HepG2 (cell line): ENCODE measurements at regions not wholly inside any gene's neighbourhood (a gene's known extent, or its start where the extent isn't known, plus 50 kb on each side); places are given as distances from the start of the nearest gene placed in this dataset.

Source experiments
- ATAC-seq: fragments of 200-7000 bp; cut with Tn5 transposase; 3 replicates; pipeline ENCODE4 v1.9.1; 2020; ENCODE audit warnings: mild to moderate bottlenecking, moderate library complexity
- BruUV-seq: library from RNA; stranded (reverse); fragments of 400-500 nt; replicated peaks from 2 replicates; lab custom pipeline; 2021; lab: Mats Ljungman, UMichigan
- CTCF ChIA-PET: fragments of 300-600 bp; formaldehyde crosslinking; extraction: SDS; loops from one replicate; lab custom pipeline; 2021; ENCODE audit warnings: low total read pairs, inconsistent platforms, low intra/inter-chr PET ratio; lab: Yijun Ruan, JAX
- POLR2A ChIA-PET: fragments of 350-600 bp; sonication (Branson Sonifier 250); formaldehyde crosslinking; loops from one replicate; lab custom pipeline; 2020; ENCODE audit warnings: antibody characterized with exemption, inconsistent platforms; lab: Yijun Ruan, JAX
- DNase-seq: peaks from one replicate; pipeline ENCODE4 v3.0.0-alpha.2; 2015; ENCODE audit warnings: low spot score
- FAIRE-seq: peaks from 3 replicates; lab custom pipeline; 2011; peaks lifted over from hg19 to GRCh38; lab: Jason Lieb, UNC
- H2AFZ ChIP-seq: one replicate; pipeline ENCODE4 v1.6.1; 2011; ENCODE audit warnings: low read length, inconsistent platforms
- H3K27ac ChIP-seq: fragments of 300-600 bp; 3 replicates; pipeline ENCODE4 v1.8.0; 2011; ENCODE audit warnings: mixed run types, mild to moderate bottlenecking, mixed read lengths, low read length, inconsistent platforms; ENCODE audit not compliant: insufficient read depth; ENCODE audit errors: extremely low read length
- H3K27me3 ChIP-seq, 2 experiments: fragments of 200-600 bp in 1 of 2; 2 replicates in 1 of 2; 3 replicates in 1 of 2; pipeline versions ENCODE4 v1.6.0 to v1.8.0; 2011; ENCODE audit warnings: low read length in 2 of 2, mild to moderate bottlenecking in 2 of 2, moderate library complexity in 2 of 2, inconsistent platforms in 1 of 2; ENCODE audit not compliant: insufficient read depth in 2 of 2, control insufficient read depth in 1 of 2
- H3K36me3 ChIP-seq, 2 experiments: fragments of 200-600 bp in 1 of 2; replicated peaks in 1 of 2; 2 replicates in 1 of 2; 3 replicates in 1 of 2; pipeline versions ENCODE4 v1.5.1 to v1.8.0; 2011; ENCODE audit warnings: low read length in 2 of 2, inconsistent platforms in 1 of 2; ENCODE audit not compliant: insufficient read depth in 2 of 2, control insufficient read depth in 1 of 2
- H3K4me1 ChIP-seq: 2 replicates; pipeline ENCODE4 v1.5.1; 2012; ENCODE audit warnings: low read length, inconsistent platforms; ENCODE audit not compliant: insufficient read depth
- H3K4me2 ChIP-seq: 2 replicates; pipeline ENCODE4 v1.6.0; 2011; ENCODE audit warnings: low read depth, low read length, inconsistent platforms
- H3K4me3 ChIP-seq, 3 experiments: fragments of 200-600 bp in 1 of 3; sonication (generic), shearing (Covaris generic) in 1 of 3; replicated peaks in 1 of 3; 2 replicates each; pipeline ENCODE4 v1.5.1; 2011 to 2016; ENCODE audit warnings: low read length in 3 of 3, inconsistent platforms in 2 of 3, low read depth in 2 of 3, mild to moderate bottlenecking in 2 of 3, control low read depth in 1 of 3, mixed read lengths in 1 of 3; ENCODE audit not compliant: insufficient read depth in 1 of 3
- H3K79me2 ChIP-seq: one replicate; pipeline ENCODE4 v1.6.1; 2011; ENCODE audit warnings: low read length, inconsistent platforms; ENCODE audit not compliant: insufficient read depth
- H3K9ac ChIP-seq: 2 replicates; pipeline ENCODE4 v1.6.0; 2011; ENCODE audit warnings: mild to moderate bottlenecking, low read depth, low read length, inconsistent platforms; ENCODE audit not compliant: insufficient read depth
- H3K9me3 ChIP-seq: 2 replicates; pipeline ENCODE4 v1.5.1; 2012; ENCODE audit warnings: mild to moderate bottlenecking, low read length
- H4K20me1 ChIP-seq: 2 replicates; pipeline ENCODE4 v1.6.0; 2011; ENCODE audit warnings: inconsistent platforms, mild to moderate bottlenecking, low read length, moderate library complexity; ENCODE audit not compliant: insufficient read depth
- CREM ChIP-seq, 2 experiments: sonication (generic) in 1 of 2; formaldehyde crosslinking in 1 of 2; IDR thresholded peaks; 2 replicates each; pipeline versions ENCODE4 v1.4.0 to v1.6.1; 2016 to 2020; ENCODE audit warnings: antibody characterized with exemption in 1 of 2, mild to moderate bottlenecking in 1 of 2, missing genetic modification reagents in 1 of 2
- JARID2 ChIP-seq: sonication (generic); formaldehyde crosslinking; IDR thresholded peaks from 2 replicates; pipeline ENCODE4 v1.8.1; 2023; ENCODE audit warnings: missing genetic modification reagents, inconsistent platforms; ENCODE audit not compliant: insufficient replicate concordance
- MATR3 ChIP-seq: sonication (generic); formaldehyde crosslinking; IDR thresholded peaks from 2 replicates; pipeline ENCODE4 v1.4.0; 2020; ENCODE audit warnings: missing genetic modification reagents
- MTA3 ChIP-seq: sonication (generic); formaldehyde crosslinking; IDR thresholded peaks from 2 replicates; pipeline ENCODE4 v1.4.0; 2020; ENCODE audit warnings: missing genetic modification reagents
- SIX4 ChIP-seq: sonication (generic); formaldehyde crosslinking; IDR thresholded peaks from 2 replicates; pipeline ENCODE4 v1.4.0; 2020; ENCODE audit warnings: missing genetic modification reagents
- SOX6 ChIP-seq, 2 experiments: fragments of 450-650 bp in 1 of 2; sonication (generic) in 1 of 2; formaldehyde crosslinking in 1 of 2; IDR thresholded peaks; 2 replicates each; pipeline versions ENCODE4 v1.4.0 to v1.6.1; 2017 to 2020; ENCODE audit warnings: antibody characterized with exemption in 1 of 2, mild to moderate bottlenecking in 1 of 2, missing genetic modification reagents in 1 of 2
- ZNF660 ChIP-seq: sonication (generic); formaldehyde crosslinking; IDR thresholded peaks from 2 replicates; pipeline ENCODE4 v1.5.1; 2020; ENCODE audit warnings: mild to moderate bottlenecking, low read depth, missing genetic modification reagents, borderline replicate concordance
- ZNF724P ChIP-seq: sonication (generic); formaldehyde crosslinking; IDR thresholded peaks from 2 replicates; pipeline ENCODE4 v1.8.0; 2022; ENCODE audit warnings: missing genetic modification reagents, borderline replicate concordance
- ZNF773 ChIP-seq: sonication (generic); formaldehyde crosslinking; IDR thresholded peaks from 2 replicates; pipeline ENCODE4 v1.4.0; 2020; ENCODE audit warnings: missing genetic modification reagents, borderline replicate concordance
- WGBS: methylation state at CpG from one replicate; pipeline ENCODE4 v1.1.6; 2017; ENCODE audit warnings: low lambda C conversion rate; 5-methylcytosine and 5-hydroxymethylcytosine counted together
- in situ Hi-C: cut with HindIII; loops from 2 replicates; pipeline ENCODE4 v1.10.0; 2017; ENCODE audit warnings: low pct_unique_long_range_greater_than_20kb; ENCODE audit not compliant: extremely low pct_ligation_motif_present
- intact Hi-C: fragments of 100-400 bp; cut with micrococcal nuclease; formaldehyde crosslinking; loops from one replicate; pipeline ENCODE4 v1.10.0; 2022; ENCODE audit not compliant: unreplicated experiment
- TF ChIP-seq, protein P1 (sequence below): IDR thresholded peaks from 2 replicates; pipeline ENCODE4 v1.6.1; 2012; ENCODE audit warnings: low read length, improper control_type of control experiment
- TF ChIP-seq, protein P2 (sequence below): sonication (generic); formaldehyde crosslinking; IDR thresholded peaks from 2 replicates; pipeline ENCODE4 v1.4.0; 2020; ENCODE audit warnings: mild to moderate bottlenecking, missing genetic modification reagents
- TF ChIP-seq, protein P3 (sequence below): sonication (generic); formaldehyde crosslinking; IDR thresholded peaks from 2 replicates; pipeline ENCODE4 v1.5.1; 2020; ENCODE audit warnings: missing genetic modification reagents, mild to moderate bottlenecking, borderline replicate concordance
- TF ChIP-seq, protein P4 (sequence below): IDR thresholded peaks from 2 replicates; pipeline ENCODE4 v1.6.1; 2016; ENCODE audit warnings: missing compliant biosample characterization, missing genetic modification reagents, borderline replicate concordance

DNA sequence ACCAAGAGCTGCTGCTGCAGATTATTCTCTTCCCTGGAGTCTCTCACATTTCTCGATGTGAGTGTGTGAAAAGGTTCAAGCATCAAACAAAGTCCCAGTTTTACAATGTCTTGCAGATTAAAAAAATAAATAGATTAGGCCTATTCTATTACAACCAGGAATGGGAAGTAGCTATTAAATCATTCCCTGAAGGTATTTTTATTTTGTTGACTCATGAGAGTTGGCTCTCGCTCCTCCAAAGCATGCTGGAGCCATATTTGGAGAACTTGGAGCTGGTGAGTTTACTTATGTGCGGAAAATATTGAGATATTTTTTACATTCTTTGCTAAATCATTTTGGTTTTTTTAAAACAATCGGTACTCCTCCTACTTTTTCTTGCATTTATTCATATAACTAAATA is 572.3 kb downstream of the ETNK1 start:
- 2% methylated on average over 4 of the region's 4 CpGs for WGBS
- H3K4me2 ChIP-seq, result no peak overlapping the region

DNA sequence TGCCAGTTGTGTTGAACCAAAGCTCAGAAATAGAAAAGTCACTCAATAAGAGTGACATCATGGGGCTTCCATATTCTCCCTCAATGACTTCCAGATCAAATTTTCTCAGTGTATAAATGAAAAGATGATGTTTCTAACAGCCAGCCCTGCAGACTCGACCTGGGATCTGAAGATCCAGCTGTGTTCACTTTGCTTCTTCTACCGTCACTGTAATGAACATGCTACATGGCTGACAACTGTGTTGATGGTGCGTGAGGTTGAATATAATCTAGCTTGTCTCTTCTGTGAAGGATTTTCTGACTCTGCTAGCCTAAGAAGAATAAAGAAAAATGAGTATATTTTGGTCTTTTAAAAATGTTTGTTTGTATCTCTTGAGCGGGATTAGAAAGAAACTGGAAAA is 577.8 kb downstream of the ETNK1 start:
- Histone ChIP-seq H3K9ac (no peak overlapping the region), H2AFZ (no peak overlapping the region), H4K20me1 (no peaks in the 10 kb centered on the region), H3K9me3 (no peaks in the 10 kb centered on the region), H3K27ac (no peak overlapping the region), H3K36me3 (no peaks in the 10 kb centered on the region), H3K4me3 (no peak overlapping the region), H3K4me1 (no peaks in the 10 kb centered on the region), H3K27me3 (peaks cover 0 to 1% of the 10 kb centered on the region in 2 experiments; a peak in 1 of 5 replicates), H3K4me2 (no peak overlapping the region), H3K79me2 (no peaks in the 10 kb centered on the region)
- ChIA-PET CTCF (no interaction called here), POLR2A (no interaction called here)
- ATAC-seq (no peak), DNase-seq (no peak), FAIRE-seq (no peak)
- 11% methylated on average over 4 of the region's 4 CpGs for WGBS
- no TSS peak for BruUV-seq
- intact Hi-C loops (loop anchor here (10.0 kb wide), 1 partner anchor 822 kb away; no protein-coding TSS in a partner anchor), in situ Hi-C loops (loop anchor here (10.0 kb wide), 1 partner anchor 1582 kb away; no protein-coding TSS in a partner anchor)
- TF ChIP-seq, protein P1, sequence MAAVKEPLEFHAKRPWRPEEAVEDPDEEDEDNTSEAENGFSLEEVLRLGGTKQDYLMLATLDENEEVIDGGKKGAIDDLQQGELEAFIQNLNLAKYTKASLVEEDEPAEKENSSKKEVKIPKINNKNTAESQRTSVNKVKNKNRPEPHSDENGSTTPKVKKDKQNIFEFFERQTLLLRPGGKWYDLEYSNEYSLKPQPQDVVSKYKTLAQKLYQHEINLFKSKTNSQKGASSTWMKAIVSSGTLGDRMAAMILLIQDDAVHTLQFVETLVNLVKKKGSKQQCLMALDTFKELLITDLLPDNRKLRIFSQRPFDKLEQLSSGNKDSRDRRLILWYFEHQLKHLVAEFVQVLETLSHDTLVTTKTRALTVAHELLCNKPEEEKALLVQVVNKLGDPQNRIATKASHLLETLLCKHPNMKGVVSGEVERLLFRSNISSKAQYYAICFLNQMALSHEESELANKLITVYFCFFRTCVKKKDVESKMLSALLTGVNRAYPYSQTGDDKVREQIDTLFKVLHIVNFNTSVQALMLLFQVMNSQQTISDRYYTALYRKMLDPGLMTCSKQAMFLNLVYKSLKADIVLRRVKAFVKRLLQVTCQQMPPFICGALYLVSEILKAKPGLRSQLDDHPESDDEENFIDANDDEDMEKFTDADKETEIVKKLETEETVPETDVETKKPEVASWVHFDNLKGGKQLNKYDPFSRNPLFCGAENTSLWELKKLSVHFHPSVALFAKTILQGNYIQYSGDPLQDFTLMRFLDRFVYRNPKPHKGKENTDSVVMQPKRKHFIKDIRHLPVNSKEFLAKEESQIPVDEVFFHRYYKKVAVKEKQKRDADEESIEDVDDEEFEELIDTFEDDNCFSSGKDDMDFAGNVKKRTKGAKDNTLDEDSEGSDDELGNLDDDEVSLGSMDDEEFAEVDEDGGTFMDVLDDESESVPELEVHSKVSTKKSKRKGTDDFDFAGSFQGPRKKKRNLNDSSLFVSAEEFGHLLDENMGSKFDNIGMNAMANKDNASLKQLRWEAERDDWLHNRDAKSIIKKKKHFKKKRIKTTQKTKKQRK, result no peak
- TF ChIP-seq ZNF773 (CRISPR knock-in tag) (no peak), MATR3 (CRISPR knock-in tag) (no peak), JARID2 (no peak), SIX4 (CRISPR knock-in tag) (no peak)
- TF ChIP-seq, protein P2, sequence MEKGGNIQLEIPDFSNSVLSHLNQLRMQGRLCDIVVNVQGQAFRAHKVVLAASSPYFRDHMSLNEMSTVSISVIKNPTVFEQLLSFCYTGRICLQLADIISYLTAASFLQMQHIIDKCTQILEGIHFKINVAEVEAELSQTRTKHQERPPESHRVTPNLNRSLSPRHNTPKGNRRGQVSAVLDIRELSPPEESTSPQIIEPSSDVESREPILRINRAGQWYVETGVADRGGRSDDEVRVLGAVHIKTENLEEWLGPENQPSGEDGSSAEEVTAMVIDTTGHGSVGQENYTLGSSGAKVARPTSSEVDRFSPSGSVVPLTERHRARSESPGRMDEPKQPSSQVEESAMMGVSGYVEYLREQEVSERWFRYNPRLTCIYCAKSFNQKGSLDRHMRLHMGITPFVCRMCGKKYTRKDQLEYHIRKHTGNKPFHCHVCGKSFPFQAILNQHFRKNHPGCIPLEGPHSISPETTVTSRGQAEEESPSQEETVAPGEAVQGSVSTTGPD (CRISPR knock-in tag), result no peak
- TF ChIP-seq, protein P3, sequence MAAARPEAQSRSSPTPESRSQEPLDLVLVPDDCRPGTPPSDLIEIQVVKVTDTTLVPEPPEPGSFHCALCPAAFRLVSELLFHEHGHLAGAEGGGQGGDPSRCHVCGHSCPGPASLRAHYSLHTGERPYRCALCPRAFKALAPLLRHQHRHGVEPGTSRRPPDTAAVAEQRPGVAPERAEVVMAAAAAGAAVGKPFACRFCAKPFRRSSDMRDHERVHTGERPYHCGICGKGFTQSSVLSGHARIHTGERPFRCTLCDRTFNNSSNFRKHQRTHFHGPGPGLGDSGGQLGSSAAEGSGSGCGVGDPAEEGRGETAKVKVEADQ (CRISPR knock-in tag), result no peak

More for the DNA sequence above, 572.3 kb downstream of the ETNK1 start:
- CTCF ChIA-PET, result no interaction called here
- no peaks in the 10 kb centered on the region for H3K4me1 ChIP-seq
- intact Hi-C loops, result no loop called here
- H4K20me1 ChIP-seq, result no peaks in the 10 kb centered on the region
- H3K9ac ChIP-seq, result no peak overlapping the region
- H3K4me3 ChIP-seq, result no peak overlapping the region
- FAIRE-seq (no peak), ATAC-seq (no peak), DNase-seq (no peak)
- POLR2A ChIA-PET, result no interaction called here
- H3K36me3 ChIP-seq, result no peaks in the 10 kb centered on the region
- in situ Hi-C loops, result no loop called here
- TF ChIP-seq, protein P4, sequence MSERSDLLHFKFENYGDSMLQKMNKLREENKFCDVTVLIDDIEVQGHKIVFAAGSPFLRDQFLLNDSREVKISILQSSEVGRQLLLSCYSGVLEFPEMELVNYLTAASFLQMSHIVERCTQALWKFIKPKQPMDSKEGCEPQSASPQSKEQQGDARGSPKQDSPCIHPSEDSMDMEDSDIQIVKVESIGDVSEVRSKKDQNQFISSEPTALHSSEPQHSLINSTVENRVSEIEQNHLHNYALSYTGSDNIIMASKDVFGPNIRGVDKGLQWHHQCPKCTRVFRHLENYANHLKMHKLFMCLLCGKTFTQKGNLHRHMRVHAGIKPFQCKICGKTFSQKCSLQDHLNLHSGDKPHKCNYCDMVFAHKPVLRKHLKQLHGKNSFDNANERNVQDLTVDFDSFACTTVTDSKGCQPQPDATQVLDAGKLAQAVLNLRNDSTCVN (CRISPR knock-in tag), result no peak
- TF ChIP-seq ZNF724P (CRISPR knock-in tag) (no peak), SOX6 (IDR thresholded peaks at IDR 0.05) (no peak), SOX6 (CRISPR knock-in tag; IDR thresholded peaks at IDR 0.05) (no peak), ZNF660 (CRISPR knock-in tag) (no peak), CREM (IDR thresholded peaks at IDR 0.05) (no peak), CREM (CRISPR knock-in tag; IDR thresholded peaks at IDR 0.05) (no peak), MTA3 (CRISPR knock-in tag) (no peak)
- H3K9me3 ChIP-seq, result no peaks in the 10 kb centered on the region
- no peak overlapping the region for H2AFZ ChIP-seq
- no peaks in the 10 kb centered on the region for H3K27me3 ChIP-seq
- no TSS peak for BruUV-seq
- no peaks in the 10 kb centered on the region for H3K79me2 ChIP-seq
- H3K27ac ChIP-seq, result no peak overlapping the region
